Posterior vena cava (tissue), 2 donors: ENCODE measurements at regions not wholly inside any gene's neighbourhood (a gene's known extent, or its start where the extent isn't known, plus 50 kb on each side); places are given as distances from the start of the nearest gene placed in this dataset.

ENCODE experiments used
- DNase-seq: peaks from one replicate; pipeline ENCODE4 v3.0.0-alpha.2; 2020; ENCODE audit warnings: low spot score
- intact Hi-C, 2 donors: fragments of 100-400 bp; cut with DNase I; formaldehyde crosslinking; loops; one replicate each; pipeline versions ENCODE4 v1.14.1 to v1.14.2; 2022 to 2023
- donor health status: DM: yes; HTN: yes; CAD: no.
- donor health status: DM: yes; HTN: yes; CAD: no.

- intact Hi-C loops = no loop called here
- no peak for DNase-seq
Observed at GRCh38 chr18:72114801-72115594, 429.1 kb downstream of the CBLN2 start.

- intact Hi-C loops = no loop called here
- DNase-seq = no peak
Observed at GRCh38 chr18:72107647-72108383, 436.3 kb downstream of the CBLN2 start.

- intact Hi-C loops = no loop called here
- DNase-seq = no peak
Observed at GRCh38 chr18:72104851-72105250, 439.3 kb downstream of the CBLN2 start.

- DNase-seq = no peak
- intact Hi-C loops = no loop called here
Observed at GRCh38 chr18:72102412-72102811, 441.7 kb downstream of the CBLN2 start.

GRCh38 chr18:72100465-72101004 is 443.6 kb downstream of the CBLN2 start:
- no peak for DNase-seq
- intact Hi-C loops = no loop called here

GRCh38 chr18:72091369-72091768 is 452.8 kb downstream of the CBLN2 start:
- intact Hi-C loops = no loop called here
- no peak for DNase-seq

- DNase-seq = no peak
- intact Hi-C loops = no loop called here
Observed at GRCh38 chr18:72089432-72089831, 454.7 kb downstream of the CBLN2 start.

GRCh38 chr18:72086421-72086820 is 457.7 kb downstream of the CBLN2 start:
- intact Hi-C loops = no loop called here
- DNase-seq = no peak

GRCh38 chr18:72075040-72075439 is 469.1 kb downstream of the CBLN2 start:
- intact Hi-C loops = no loop called here
- no peak for DNase-seq

- no peak for DNase-seq
- intact Hi-C loops = no loop called here
Observed at GRCh38 chr18:72063001-72063400, 481.1 kb downstream of the CBLN2 start.

GRCh38 chr18:72058851-72059250 is 485.3 kb downstream of the CBLN2 start:
- no peak for DNase-seq
- intact Hi-C loops = no loop called here

GRCh38 chr18:72056171-72056570 is 488.0 kb downstream of the CBLN2 start:
- intact Hi-C loops = no loop called here
- no peak for DNase-seq

- intact Hi-C loops = no loop called here
- DNase-seq = no peak
Observed at GRCh38 chr18:72041313-72042032, 502.7 kb downstream of the CBLN2 start.

GRCh38 chr18:72013427-72013850 is 530.7 kb downstream of the CBLN2 start:
- DNase-seq = no peak
- intact Hi-C loops = no loop called here

GRCh38 chr18:71998547-71999097 is 545.5 kb downstream of the CBLN2 start:
- DNase-seq = no peak
- intact Hi-C loops = no loop called here

- no peak for DNase-seq
- intact Hi-C loops = no loop called here
Observed at GRCh38 chr18:71995904-71996465, 548.2 kb downstream of the CBLN2 start.

- intact Hi-C loops = no loop called here
- DNase-seq = no peak
Observed at GRCh38 chr18:71994273-71994672, 549.9 kb downstream of the CBLN2 start.

GRCh38 chr18:71989616-71990015 is 554.5 kb downstream of the CBLN2 start:
- DNase-seq = no peak
- intact Hi-C loops = no loop called here

- DNase-seq = no peak
- intact Hi-C loops = no loop called here
Observed at GRCh38 chr18:71986351-71987050, 557.6 kb downstream of the CBLN2 start.
